T-helper 2 cell (primary cell): ENCODE measurements at regions not wholly inside any gene's neighbourhood (a gene's known extent, or its start where the extent isn't known, plus 50 kb on each side); places are given as distances from the start of the nearest gene placed in this dataset.
"Not testable (repeated sequence)": the region's sequence is repeated elsewhere in the genome, so short reads cannot be mapped to it uniquely, and the experiment has no call there.

Experiments used
- DNase-seq, 5 experiments: peaks; one replicate each; pipeline versions ENCODE4 v3.0.0 to v3.0.0-alpha.2; 2012 to 2022

DNA sequence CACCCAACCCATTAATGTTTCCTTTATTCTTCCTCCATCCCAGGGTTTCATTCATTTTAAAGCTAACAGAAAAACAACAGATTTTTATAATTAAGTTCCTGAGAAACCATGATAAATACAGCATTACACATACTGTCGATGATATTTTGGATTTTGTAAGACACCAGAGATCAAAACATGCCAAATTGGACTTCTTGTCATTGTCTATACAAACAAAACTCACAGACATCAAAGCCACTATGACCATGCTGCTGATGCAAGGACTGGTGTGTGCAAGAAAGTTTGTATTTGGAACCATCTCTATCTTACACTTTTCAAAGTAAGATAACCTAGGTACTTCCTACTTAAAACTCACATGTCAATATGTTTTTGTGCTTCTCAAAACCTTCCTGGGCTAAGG, 294.0 kb upstream of the UGT8 start:
- DNase-seq, result no peak

DNA sequence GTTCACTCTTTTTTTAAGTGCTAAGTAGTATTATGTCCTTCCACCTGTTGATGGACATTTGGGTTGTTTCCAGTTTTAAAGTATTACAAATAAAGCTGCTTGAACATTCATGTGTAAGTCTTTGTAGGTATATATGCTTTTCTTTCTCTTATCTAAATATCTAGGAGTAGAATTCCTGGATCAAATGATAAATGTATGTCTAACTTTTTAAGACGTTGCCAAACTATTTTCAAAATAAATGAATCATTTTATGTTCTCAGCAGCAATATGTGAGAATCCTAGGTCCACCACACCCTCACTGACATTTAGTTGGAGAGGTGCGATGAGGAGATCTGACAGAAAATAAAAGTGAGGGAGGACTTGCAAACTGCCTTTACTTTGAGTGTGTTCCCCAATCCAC, 291.7 kb upstream of the UGT8 start:
- no peak for DNase-seq

DNA sequence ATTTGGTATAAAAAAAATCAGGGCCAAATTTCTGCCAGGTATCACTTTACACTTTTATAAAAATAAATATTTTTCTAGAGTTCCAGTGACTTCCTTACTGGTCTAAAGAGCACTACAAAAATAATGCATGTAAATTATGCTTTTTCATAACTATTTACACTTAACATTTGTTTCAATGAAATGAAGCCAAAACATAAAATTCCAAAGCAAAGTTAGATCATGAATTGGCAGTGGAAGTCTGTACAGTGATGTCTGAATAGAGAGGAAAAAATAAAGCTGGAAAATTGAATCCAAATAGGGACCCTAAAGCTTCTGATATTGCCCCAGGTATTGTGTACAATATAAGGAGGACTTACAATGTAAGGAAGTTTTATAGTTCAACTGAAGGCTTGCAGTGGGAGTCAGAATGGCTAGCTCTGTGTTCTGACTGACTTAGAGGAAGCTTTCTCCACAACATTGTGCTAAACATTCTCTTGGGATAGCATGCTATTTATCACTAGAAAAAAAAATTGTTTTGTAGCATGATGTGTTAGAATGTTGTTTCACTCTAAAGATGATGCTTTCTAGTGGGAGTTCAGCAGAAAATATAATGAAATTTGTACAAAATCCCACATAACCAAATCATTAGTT, 288.2 kb upstream of the UGT8 start:
- DNase-seq, result no peak

DNA sequence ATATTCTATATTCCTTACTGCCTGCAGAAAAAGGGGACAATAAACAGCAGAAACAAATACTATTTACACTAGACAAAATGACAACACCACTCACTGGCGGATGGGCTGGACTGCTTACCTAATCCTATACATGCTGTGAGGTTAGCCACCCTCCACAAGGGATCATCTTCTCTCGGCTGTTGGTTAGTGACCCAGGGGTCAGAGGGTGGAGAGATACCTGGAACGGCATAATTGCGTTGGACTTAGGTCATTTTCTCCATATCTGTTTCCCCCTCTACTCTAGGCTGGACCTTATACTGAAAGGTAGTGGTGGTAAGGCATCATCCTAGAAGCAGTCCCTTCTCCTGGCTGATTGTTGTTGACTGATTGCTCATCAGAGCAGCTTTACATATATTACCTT, 286.8 kb upstream of the UGT8 start:
- DNase-seq, result no peak

DNA sequence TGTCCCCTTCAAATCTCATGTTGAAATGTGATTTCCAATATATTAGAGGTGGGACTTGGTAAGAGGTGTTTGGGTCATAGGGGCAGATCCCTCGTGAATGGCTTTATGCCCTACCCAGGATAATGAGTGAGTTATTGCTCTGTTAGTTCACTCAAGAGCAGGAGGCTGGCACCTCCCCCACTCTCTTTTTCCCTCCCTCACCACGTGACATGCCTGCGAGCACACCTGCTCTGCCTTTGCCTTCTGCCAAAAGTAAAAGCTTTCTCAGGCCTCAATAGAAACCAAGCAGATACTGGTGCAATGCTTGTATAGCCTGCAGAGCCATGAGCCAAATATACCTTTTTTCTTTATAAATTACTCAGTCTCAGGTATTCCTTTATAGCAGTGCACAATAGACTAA, 286.3 kb upstream of the UGT8 start:
- no peak for DNase-seq

DNA sequence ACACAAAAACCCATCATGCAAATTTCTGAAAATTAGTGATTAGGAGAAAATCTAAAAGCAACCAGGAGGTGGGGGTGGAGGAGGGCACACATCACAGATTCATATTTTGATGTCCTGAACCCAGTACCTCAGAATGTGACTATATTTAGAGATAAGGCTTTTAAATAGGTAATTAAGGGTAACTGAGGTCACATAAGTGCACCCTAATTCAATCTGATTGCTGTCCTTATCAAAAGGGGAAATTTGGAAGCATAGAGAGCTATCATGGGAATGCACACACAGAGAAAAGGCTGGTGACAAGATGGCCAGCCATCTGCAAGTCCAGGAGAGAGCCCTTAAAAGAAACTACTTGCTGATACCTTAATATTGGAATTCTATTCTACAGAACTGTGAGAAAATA, 281.8 kb upstream of the UGT8 start:
- DNase-seq, result no peak

DNA sequence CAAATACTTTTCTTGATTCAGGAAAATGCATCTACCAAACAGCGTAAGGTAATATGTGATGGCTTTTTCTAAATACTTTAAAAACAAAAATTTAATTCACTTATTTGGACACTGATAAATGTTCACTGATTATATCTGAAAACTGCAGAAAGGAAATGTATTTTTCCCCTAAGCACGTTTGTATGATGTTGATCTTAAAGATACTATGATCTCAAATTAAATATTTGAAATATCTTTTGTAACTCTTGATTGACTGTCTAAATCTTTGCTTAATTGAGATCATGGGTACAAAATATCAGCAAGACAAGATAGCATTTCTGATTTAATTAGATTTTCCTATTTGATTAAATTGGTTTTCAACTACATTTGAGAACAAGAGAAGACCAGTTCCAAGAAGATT, 281.0 kb upstream of the UGT8 start:
- DNase-seq, result no peak

DNA sequence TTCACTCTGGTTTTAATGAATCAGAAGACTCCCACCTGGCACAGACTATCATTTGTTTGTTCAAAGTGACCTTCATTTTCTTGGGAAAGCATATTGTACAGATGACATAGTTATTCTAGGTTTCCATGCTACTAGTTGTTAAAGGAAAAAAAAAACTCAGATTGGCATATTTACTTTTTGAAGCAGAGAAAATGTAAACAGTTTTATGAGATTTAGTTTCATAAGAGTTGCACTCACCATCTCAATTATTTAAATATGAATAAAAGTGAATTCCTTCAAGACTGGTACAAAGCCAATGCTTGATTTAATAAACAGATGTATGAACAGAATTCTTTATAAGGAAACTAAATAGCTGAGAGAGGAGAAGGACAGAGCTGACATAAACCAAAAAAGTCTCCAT, 280.3 kb upstream of the UGT8 start:
- no peak for DNase-seq

DNA sequence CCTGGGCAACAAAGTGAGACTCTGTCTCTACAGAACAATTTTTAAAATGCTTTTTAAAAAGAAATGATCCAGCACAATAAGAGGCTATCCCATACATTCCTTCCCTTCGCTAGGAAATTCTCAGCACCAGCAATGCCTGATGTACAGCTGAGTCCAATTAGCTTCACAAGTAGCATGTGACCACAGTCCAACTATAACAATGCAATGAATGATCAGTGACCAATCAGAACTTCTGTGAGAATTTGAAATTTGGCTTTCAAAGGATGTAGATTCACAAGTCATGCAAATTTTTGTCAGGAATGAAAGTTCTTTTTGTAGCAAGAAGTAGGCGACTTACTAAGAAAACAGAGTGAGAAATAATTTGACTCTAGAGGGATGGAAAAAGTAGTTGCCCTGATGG, 278.5 kb upstream of the UGT8 start:
- DNase-seq, result no peak

DNA sequence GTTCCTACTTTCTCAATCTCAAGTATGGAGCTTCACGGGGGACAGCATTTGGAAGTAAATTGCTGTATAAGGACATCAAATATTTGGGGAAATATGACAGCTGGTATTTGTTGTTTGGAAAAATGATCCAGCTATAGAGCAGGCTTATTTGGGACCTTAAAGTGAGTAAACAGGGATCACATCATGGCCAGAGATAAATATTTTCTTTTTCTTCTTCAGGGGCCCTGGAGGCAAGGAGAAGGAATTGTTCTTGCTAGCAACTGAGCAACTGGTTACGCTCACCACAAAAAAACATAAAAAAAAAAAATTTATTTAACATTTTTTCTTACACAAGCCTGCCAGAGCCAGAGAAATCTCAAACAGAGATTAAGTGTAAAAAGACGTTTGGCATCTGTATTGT, 277.2 kb upstream of the UGT8 start:
- no peak for DNase-seq

DNA sequence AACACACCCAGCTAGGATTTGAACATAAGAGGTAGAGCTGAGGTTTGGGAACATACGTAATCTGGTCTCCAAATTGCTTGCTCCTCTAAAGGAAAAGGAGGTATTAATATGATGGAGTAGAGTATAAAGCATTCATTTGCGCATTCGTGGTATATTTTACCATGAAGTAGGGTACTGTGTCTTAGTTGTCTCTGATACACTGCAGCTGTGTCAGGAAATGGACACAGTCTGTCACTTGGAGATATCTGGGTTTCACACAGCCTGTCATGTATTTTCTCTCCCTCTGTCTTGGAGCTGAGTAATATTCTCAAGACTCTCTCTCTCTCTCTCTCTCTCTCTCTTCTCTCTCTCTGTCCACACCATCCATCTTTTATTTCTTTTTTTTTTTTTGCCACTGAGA, 274.8 kb upstream of the UGT8 start:
- DNase-seq, result no peak

DNA sequence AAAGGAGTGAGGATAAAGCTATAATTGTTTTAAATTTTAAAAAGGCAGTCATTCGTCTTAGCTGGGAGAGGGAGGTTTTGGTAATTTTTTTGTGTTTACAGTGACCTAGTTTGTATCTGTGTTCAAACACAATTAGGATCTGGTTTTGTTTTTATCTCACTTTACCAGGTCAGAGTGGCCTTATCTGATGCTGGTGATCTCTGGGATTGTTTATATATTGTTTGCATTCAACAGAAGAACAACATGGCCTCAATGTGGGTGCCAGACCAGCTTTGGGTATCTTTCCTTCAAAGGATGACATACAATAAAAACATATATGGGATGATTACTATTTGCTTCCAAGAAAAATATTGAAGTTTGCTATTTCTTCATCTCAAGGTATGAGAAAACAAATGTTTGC, 272.2 kb upstream of the UGT8 start:
- no peak for DNase-seq

DNA sequence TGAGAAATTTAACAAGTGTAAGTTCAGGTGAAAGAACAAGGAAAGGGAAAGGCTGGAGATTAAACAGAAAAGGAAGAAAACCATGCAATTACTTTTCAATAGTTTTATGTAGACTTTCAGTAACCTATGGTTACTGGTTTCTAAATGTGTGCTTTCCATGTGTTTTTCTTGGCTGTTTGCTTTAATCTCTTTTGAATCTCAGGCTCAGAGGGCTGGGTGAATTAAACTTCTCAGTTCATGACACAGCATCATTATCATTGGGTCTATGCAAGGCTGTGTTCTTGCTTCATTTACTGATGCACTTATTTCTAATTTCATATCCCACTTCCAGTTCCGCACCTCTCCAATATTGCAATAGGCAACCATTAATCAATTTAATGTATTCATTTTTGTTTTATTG, 266.5 kb upstream of the UGT8 start:
- no peak for DNase-seq

DNA sequence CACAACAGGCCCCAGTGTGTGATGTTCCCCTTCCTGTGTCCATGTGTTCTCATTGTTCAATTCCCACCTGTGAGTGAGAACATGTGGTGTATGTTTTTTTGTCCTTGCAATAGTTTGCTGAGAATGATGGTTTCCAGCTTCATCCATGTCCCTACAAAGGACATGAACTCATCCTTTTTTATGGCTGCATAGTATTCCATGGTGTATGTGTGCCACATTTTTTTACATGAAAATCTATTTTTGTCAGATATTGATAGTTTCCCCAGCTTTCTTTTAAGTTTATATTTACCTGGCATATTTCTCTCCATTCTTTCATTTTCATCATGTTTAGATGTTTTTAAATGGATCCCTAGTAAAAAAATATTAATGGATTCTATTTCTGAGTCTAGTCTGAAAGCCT, 264.2 kb upstream of the UGT8 start:
- DNase-seq, result not testable (repeated sequence)

DNA sequence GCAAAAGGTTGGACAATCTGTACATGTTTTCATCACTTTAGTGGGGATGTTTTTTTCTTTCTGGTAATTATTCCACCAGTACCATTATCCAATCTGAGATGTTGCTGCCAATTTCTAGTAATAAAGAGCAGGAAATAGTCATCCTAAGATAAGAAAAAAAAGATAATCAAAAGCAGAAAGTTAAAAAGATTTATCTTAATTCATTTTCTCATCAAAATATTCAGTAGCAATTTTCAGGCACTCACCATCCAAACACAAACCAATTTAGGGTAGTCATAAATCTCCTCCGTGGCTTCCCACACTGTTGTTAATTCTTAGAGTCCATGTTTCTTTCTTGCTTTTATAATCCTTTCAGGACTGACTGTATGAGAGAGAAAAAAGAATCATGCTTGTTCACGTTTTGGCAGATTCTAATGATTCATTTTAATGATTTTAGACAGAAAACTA, 263.7 kb upstream of the UGT8 start:
- DNase-seq, result no peak

DNA sequence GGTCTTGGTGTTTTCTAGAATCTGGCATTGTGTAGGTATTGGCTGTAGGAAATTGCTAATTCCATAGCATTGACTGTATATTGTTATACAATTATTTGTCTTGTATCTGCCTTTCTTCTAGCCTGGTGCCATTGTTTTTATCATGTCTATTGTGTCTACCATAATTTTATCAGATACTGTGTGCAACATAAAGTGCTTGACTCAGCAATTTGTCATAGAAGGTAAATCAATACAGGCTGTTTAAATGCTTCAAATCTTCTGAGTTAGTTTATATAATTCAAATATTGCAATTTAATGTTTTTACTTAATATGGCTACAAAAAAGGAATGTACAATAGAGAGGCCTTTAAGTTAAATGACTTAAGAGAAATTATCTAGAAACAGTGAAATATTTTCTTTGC, 263.3 kb upstream of the UGT8 start:
- DNase-seq, result no peak

DNA sequence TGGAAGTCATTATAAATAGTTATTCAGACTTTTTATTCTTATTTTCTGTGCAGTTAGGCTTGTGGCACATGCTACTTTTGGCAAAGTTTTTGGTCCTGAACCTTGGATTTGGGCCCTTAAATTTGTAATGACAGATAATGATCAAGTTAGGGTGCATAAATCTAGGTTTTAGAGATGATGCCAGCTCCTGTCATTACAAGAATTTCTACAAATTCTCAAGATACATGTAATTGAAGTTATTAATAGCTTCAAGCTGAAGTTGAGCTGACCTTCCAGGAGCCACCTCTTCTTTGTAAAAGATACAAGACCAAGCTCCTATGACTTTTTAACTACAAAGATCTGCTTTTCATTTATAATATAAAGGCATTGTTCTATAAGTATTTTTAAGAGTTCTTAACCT, 255.6 kb upstream of the UGT8 start:
- no peak for DNase-seq

DNA sequence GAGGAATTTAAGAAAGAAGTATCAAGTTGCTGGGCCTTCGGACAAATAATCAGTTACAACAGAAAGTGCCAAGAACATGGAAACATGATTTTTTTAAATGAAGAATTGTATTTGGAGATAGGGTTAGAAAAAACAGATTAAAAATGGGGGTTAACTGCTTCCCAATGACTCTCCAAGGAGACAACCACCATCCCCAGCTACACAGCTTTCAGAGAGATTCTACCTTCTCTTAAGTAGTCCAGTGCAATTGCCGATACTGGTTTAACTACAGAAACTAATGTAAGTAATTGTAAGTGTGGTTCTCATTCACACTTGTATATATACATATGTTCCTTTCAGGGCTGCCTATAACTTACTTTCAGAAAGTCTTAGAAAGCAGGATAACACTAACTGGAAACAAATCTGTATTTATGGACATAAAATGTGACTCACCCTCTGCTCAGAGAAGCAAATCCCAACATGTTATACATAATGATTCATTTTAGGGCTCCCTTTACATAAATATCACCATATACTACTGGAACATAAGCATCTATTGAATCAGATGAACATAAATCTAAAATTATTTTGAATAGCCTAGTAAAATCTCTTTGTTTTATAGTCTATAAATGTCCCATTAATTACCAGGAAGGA, 248.9 kb upstream of the UGT8 start:
- no peak for DNase-seq

DNA sequence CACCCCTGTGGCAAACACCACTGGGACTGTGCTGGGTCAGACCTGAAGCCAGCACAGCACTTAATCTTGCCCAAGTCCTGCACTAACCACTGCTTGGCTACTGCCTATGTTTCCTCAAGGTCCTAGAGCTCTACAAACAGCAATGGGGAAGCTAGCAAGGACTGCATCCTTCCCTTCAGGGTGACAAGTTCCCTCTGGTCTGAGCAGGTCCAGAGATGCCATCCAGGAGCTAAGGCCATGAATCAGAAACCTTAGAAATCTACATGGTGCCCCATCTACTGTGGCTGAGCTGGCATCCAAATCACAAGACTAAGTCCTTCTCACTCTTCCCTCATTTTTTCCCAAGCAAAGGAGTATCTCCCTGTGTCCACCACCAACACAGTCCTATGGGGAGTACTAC, 239.7 kb upstream of the UGT8 start:
- DNase-seq, result no peak

DNA sequence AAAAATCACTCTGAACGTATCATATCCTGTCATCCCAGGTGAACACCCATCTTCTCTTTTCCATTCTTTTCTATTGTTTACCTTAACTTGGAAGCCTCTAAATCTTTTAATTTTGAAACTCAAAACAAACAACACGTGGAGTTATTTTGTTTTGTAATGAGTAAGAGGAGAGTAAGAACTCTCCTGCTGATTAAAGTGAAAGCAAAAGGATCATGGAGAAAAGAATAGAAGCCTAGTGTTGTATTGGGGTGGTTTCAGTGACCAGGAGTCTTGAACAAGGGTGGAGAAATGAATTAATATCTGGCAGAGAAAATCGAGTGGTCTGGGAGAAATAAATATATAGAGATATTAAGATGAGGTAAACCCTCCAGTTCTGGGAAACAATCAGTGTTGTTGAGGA, 237.4 kb upstream of the UGT8 start:
- DNase-seq, result no peak

DNA sequence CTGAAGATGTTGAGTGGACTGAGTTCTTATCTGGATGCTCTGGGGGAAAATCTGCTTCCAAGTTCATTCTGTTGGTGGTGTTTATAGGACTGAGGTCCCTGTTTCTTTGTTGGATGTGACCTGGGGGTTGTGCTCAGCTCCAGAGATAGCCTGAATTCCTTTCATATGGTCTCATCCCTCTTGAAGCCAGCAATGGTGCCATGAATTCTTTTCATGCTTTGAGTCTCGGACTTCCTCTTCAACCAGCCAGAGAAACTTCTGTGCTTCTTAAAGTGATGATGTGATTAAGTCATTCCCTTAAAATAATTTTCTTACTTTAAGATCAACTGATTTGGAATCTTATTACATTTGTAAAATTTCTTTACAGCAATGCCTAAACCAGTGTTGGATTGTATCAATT, 233.8 kb upstream of the UGT8 start:
- no peak for DNase-seq

DNA sequence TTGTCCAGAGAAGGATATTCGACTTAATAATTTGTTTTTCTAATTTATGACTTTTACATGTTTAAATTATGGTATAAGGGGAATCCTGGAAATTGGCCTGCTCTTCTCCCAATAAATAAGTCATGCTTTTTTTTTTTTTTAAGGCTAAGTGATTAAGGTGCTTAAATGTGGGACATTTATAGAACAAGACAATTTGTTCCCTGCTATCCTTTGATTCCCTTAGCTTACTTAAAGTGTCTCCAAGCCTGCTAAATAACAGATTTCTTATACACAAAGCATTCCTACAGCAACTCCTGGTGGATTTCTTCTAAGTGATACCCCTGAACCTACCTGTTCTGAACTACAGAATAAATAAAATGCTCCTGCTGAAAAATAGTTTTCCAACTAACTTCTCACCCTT, 233.0 kb upstream of the UGT8 start:
- DNase-seq, result no peak

DNA sequence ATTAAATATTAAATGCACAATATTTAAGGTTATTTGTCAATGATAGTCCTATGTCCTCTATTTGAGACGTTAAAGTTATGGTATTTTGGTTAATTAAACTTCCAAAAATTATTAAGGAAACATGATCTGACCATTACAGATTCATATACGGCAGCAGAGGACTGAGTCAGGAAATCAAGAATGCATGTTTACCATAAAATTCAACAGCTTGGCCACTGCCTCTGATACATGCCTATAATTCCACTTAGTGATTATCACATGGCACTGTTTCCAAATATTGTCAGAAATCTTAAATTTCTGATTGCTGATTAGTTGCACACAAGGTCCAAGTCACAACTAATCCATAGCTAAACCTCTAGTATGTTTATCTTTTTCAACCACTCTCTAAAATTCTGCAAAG, 232.2 kb upstream of the UGT8 start:
- no peak for DNase-seq

DNA sequence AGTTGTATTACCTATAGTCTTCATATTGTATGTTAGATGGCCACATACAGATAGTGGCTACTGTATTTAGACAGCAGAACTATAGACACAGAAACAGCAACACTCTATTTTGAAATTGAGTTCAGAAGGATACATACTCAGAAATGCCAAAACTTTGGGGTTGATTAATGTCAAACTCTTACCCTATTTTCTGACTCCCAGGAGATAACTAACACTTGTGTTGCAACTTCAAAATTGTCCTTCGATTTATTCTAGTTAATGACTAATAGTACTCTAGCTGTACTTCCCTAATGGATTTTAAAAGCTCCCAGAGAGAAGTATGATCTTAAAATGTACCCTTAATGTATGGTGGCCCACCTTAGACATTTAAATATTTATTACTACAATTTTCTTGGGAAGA, 229.9 kb upstream of the UGT8 start:
- DNase-seq, result no peak

DNA sequence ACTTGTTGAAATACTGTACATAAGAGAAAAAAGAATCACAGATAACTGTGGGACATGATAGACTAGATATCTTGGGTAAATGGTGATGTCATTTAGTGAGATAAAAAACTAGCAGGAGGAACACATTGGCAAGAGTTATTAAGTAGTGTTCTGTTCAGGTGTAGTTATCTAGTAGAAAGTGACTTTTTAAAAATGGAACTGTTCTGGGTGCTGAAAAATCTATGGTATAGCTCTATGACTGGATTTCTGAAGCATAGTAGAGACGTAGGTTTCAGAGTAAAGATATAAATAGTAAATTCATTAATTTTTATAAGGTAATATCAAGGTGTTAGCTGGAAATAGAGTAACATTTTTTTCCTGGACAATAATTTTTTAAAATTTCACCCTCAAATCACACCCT, 225.1 kb upstream of the UGT8 start:
- DNase-seq, result no peak
